ENCODE measurements at regions not wholly inside any gene's neighbourhood (a gene's known extent, or its start where the extent isn't known, plus 50 kb on each side); places are given as distances from the start of the nearest gene placed in this dataset.
"Not testable (repeated sequence)": the region's sequence is repeated elsewhere in the genome, so short reads cannot be mapped to it uniquely, and the experiment has no call there.

GRCh38 chr19:57010541-57010940, 109.2 kb upstream of the USP29 start:
- in situ Hi-C loops (cut with HindIII; ENCODE audit: low sequenced_read_pairs), result no loop called here
- no peak for DNase-seq (ENCODE audit: low spot score)

GRCh38 chr19:57016076-57016475, 103.7 kb upstream of the USP29 start:
- no peak for DNase-seq (ENCODE audit: low spot score)
- in situ Hi-C loops (cut with HindIII; ENCODE audit: low sequenced_read_pairs), result no loop called here

GRCh38 chr19:57016491-57016890, 103.3 kb upstream of the USP29 start:
- in situ Hi-C loops (cut with HindIII; ENCODE audit: low sequenced_read_pairs), result no loop called here

GRCh38 chr19:57025491-57025890, 94.3 kb upstream of the USP29 start:
- in situ Hi-C loops (cut with HindIII; ENCODE audit: low sequenced_read_pairs), result no loop called here
- DNase-seq (ENCODE audit: low spot score), result no peak

More at GRCh38 chr19:57016491-57016890, 103.3 kb upstream of the USP29 start:
- no peak for DNase-seq (ENCODE audit: low spot score)

GRCh38 chr19:57026476-57026875, 93.3 kb upstream of the USP29 start:
- no peak for DNase-seq (ENCODE audit: low spot score)
- in situ Hi-C loops (cut with HindIII; ENCODE audit: low sequenced_read_pairs), result no loop called here

- in situ Hi-C loops (cut with HindIII; ENCODE audit: low sequenced_read_pairs), result no loop called here
- no peak for DNase-seq (ENCODE audit: low spot score)
Observed at GRCh38 chr19:57027360-57027759, 92.4 kb upstream of the USP29 start.

- in situ Hi-C loops (cut with HindIII; ENCODE audit: low sequenced_read_pairs), result no loop called here
Observed at GRCh38 chr19:57028804-57029525, 90.8 kb upstream of the USP29 start.

GRCh38 chr19:57031106-57031505, 88.7 kb upstream of the USP29 start:
- DNase-seq (ENCODE audit: low spot score), result no peak
- in situ Hi-C loops (cut with HindIII; ENCODE audit: low sequenced_read_pairs), result no loop called here

More at GRCh38 chr19:57028804-57029525, 90.8 kb upstream of the USP29 start:
- DNase-seq (ENCODE audit: low spot score), result no peak

GRCh38 chr19:57033576-57033975, 86.2 kb upstream of the USP29 start:
- no peak for DNase-seq (ENCODE audit: low spot score)
- in situ Hi-C loops (cut with HindIII; ENCODE audit: low sequenced_read_pairs), result no loop called here

- no peak for DNase-seq (ENCODE audit: low spot score)
- in situ Hi-C loops (cut with HindIII; ENCODE audit: low sequenced_read_pairs), result no loop called here
Observed at GRCh38 chr19:57034544-57034943, 85.2 kb upstream of the USP29 start.

GRCh38 chr19:57035740-57036139, 84.0 kb upstream of the USP29 start:
- in situ Hi-C loops (cut with HindIII; ENCODE audit: low sequenced_read_pairs); DNase-seq (ENCODE audit: low spot score): not testable (repeated sequence)

GRCh38 chr19:57037556-57037955, 82.2 kb upstream of the USP29 start:
- in situ Hi-C loops (cut with HindIII; ENCODE audit: low sequenced_read_pairs), result no loop called here

GRCh38 chr19:57047743-57048142, 72.0 kb upstream of the USP29 start:
- in situ Hi-C loops (cut with HindIII; ENCODE audit: low sequenced_read_pairs), result no loop called here
- no peak for DNase-seq (ENCODE audit: low spot score)

More at GRCh38 chr19:57037556-57037955, 82.2 kb upstream of the USP29 start:
- no peak for DNase-seq (ENCODE audit: low spot score)

GRCh38 chr19:57050863-57051262, 68.9 kb upstream of the USP29 start:
- in situ Hi-C loops (cut with HindIII; ENCODE audit: low sequenced_read_pairs), result no loop called here
- DNase-seq (ENCODE audit: low spot score), result no peak

GRCh38 chr19:57052081-57052480, 67.7 kb upstream of the USP29 start:
- in situ Hi-C loops (cut with HindIII; ENCODE audit: low sequenced_read_pairs), result no loop called here
- DNase-seq (ENCODE audit: low spot score), result peak; percentile 94

GRCh38 chr19:57053401-57053800, 66.4 kb upstream of the USP29 start:
- in situ Hi-C loops (cut with HindIII; ENCODE audit: low sequenced_read_pairs), result no loop called here
- peak; percentile 66 for DNase-seq (ENCODE audit: low spot score)

GRCh38 chr19:57055956-57056355, 63.8 kb upstream of the USP29 start:
- in situ Hi-C loops (cut with HindIII; ENCODE audit: low sequenced_read_pairs), result no loop called here
- no peak for DNase-seq (ENCODE audit: low spot score)

- in situ Hi-C loops (cut with HindIII; ENCODE audit: low sequenced_read_pairs), result no loop called here
- DNase-seq (ENCODE audit: low spot score), result no peak
Observed at GRCh38 chr19:57057036-57057686, 62.6 kb upstream of the USP29 start.

- DNase-seq (ENCODE audit: low spot score), result peak; percentile 28
- in situ Hi-C loops (cut with HindIII; ENCODE audit: low sequenced_read_pairs), result no loop called here
Observed at GRCh38 chr19:57058871-57059270, 60.9 kb upstream of the USP29 start.

- DNase-seq (ENCODE audit: low spot score), result no peak
- in situ Hi-C loops (cut with HindIII; ENCODE audit: low sequenced_read_pairs), result no loop called here
Observed at GRCh38 chr19:57063070-57063469, 56.7 kb upstream of the USP29 start.

GRCh38 chr19:57067440-57067839, 52.3 kb upstream of the USP29 start:
- no peak for DNase-seq (ENCODE audit: low spot score)
- in situ Hi-C loops (cut with HindIII; ENCODE audit: low sequenced_read_pairs), result no loop called here
